Transverse colon (tissue), 3 donors: ENCODE measurements at regions not wholly inside any gene's neighbourhood (a gene's known extent, or its start where the extent isn't known, plus 50 kb on each side); places are given as distances from the start of the nearest gene placed in this dataset.

Experiments used
- CTCF ChIP-seq, 5 experiments: fragments of 200-600 bp in 3 of 5; fragments of 450-650 bp in 2 of 5; sonication (generic) in 3 of 5; IDR thresholded peaks; 1 replicate in 2 of 5; 2 replicates in 3 of 5; pipeline ENCODE4 v1.5.1; 2016 to 2017; ENCODE audit warnings: antibody characterized with exemption in 5 of 5, inconsistent platforms in 3 of 5, mild to moderate bottlenecking in 2 of 5, moderate library complexity in 1 of 5
- EP300 ChIP-seq: sonication (generic); formaldehyde crosslinking; IDR thresholded peaks from one replicate; pipeline ENCODE4 v1.6.1; 2017; ENCODE audit warnings: antibody characterized with exemption, low read depth

- TF ChIP-seq CTCF (IDR thresholded peaks at IDR 0.05) (no peak), EP300 (no peak)
Observed at GRCh38 chr11:29564486-29564885, 452.3 kb downstream of the KCNA4 start.
